GM18508 (cell line): ENCODE measurements at regions not wholly inside any gene's neighbourhood (a gene's known extent, or its start where the extent isn't known, plus 50 kb on each side); places are given as distances from the start of the nearest gene placed in this dataset.

Experiments used
- ATAC-seq: cut with Tn5 transposase; IDR thresholded peaks from one replicate; pipeline ENCODE4 v1.9.1; 2021; ENCODE audit warnings: moderate number of reproducible peaks; ENCODE audit not compliant: insufficient read depth, unreplicated experiment

DNA sequence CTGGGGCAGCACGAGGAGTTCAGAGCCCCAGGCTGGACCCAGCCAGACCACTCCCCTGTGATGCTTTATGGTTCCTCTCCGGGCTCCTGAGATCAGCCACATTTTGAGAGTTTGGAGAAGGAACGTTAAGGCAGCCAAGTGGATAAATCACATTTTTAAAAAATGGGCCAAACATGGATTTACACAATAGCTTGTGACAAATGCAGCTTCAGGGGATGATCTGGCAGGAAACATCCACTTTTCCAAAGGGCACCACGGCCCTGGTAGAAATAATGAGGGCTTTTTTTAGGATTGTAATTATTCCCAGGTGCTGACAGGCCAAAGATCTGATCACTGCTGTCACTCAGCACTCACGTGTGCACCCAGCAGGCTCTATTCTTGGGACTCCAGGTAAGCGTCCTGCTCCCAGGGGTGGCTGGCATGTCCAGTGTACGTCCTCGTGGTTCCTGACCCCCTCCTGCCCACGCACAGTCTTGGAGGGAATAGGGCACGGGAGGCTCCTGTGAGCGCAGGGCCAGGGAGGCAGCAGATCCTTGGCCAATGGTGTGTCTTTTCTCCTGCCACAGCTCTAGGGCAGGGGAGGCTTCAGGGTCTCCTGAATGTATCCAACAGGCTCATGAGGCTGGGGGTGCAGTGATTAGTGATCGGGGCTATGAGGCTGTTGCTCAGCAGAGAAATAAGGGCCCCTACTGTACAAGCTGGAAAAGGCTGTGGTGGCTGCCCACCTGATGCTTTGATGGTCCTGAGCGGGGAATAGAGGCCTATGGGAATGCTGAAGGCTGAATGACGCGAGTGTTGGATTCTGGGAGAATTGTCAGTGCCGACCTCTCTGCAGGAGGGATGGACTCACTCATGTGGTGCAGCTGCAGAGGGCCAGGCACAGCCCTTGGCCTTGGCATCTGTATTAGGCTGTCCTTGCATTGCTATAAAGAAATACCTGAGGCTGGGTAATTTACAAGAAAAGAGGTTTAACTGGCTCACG lies 415.7 kb downstream of the PTPRU start:
- no peak for ATAC-seq

DNA sequence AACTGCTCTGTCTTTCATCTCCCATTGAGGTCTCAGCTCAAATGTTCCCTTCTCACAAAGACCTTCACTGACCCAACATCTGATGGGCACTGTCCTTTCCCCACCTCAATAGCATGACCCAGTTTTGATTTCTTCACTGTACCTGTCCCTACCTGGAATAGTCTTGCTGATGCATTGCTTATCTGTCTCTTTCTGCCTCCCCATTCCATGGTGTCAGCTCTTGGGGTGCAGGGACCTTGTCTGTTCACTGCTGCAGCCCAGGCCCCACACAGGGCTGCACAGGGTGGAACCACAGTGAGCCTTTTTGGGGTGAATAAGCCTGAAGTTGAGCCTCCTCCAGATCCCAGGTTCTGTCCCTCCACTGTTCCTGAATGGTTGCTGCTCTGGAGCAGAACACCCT lies 414.9 kb downstream of the PTPRU start:
- ATAC-seq, result no peak

DNA sequence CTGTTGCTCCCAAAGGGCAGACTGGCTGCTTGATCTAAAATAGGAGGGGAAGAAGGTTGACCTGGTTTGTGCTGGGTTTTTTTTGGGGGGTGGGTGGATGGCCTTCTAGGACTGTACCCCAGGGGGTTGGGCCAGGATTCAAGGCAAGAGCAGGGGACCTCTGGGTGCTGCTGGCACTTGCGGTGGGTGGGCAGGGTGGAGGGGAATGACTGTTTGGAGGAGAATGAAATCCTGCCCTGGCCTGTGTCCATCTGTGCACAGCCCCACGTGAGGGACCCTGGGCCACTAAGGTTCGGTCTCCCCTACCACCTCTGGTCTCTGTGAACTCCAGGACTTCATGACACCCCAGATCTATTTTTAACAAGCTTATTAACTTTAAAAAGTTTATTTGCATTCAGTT lies 414.2 kb downstream of the PTPRU start:
- no peak for ATAC-seq

DNA sequence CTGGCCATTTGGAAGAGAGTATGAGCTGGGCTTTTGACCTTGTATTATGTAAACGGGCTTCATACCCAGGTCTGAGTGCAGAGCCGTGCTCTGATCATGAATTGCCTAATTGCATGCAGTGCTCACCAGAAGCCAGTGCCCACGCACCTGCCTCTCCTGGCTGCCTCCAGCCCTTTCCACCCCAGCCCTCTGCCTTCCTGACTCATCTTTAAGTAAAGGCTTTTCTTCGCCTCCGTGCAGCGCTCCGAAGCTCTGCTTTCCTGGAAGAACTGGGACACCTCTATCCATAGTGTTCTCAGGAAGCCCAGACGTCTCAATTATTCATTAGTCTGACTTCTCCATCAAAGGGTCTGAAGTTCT lies 413.7 kb downstream of the PTPRU start:
- no peak for ATAC-seq

DNA sequence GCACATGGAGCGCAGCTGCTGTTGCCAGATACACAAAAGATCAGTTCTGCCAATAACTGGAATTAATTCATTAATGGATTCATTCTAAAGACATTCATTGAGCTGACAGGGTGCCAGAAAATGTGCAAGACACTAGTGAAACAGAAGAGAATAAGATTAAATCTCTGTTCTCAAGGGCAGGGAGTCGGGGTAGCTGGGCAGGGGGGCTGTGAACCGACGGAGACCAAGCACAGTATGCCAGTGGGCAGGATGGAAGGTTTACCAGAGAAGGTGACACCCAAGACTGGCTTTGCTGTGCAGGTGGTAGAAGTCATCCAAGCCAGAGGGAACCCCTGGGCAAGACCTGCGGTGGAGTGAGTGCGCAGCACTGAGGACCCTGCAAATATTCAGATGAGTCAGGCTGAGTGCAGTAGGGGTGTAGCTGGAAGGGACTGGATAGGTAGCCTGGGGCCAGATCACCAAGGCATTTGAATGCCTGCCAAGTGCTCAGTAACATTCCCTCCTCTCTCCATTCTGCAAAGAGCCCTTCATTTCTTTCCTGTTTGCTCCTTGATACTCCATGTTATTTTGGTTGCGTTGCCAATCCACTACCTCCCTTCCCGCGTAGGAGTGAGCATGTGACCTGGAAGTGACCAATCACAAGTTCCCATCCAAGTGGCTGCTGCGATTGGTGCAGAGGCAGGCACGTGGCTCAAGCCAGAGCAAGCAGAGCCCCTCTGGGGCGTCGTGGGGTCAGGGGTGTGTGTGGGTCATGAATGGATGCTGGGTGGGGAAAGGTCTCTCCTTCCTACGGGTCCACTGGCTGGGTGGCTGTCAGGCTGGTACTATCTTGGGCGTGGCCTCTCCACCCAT lies 413.1 kb downstream of the PTPRU start:
- no peak for ATAC-seq

DNA sequence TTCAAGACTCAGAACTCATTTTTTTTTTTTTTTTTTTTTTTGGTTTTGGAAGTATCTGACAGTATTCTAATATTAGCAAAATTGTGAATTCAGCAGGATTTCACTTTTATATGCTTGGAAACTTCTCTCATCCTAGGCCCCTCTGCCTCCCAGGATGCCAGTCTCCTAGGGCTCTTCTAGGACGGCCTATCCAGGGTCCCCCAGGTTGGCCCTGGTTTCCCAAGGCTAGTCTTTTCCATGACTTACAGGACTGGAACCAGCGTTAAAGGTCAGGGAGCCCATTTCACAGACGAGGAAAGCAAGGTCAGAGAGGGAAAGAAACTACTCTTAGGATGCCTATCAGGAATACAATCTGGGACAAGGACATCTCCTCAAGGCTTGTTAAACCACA lies 412.5 kb downstream of the PTPRU start:
- ATAC-seq, result no peak

DNA sequence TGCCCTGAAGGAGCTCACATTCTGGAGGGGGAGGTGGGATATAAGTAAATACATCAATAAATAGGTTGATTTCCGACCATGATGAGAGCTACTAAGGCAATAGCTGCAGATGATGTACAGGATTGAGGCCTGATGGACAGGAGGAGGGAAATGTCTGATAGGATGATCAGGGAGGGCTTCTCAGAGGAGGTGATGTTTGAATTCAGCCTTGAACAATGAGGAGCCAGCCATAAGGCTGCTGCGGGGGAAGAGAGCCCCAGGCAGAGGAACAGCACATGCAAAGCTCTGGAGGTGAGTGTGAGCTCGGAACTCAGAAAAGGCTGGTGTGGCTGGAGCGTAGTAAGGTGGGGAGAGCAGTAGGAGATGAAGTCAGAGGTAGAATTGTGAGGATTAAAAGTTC lies 411.7 kb downstream of the PTPRU start:
- no peak for ATAC-seq

DNA sequence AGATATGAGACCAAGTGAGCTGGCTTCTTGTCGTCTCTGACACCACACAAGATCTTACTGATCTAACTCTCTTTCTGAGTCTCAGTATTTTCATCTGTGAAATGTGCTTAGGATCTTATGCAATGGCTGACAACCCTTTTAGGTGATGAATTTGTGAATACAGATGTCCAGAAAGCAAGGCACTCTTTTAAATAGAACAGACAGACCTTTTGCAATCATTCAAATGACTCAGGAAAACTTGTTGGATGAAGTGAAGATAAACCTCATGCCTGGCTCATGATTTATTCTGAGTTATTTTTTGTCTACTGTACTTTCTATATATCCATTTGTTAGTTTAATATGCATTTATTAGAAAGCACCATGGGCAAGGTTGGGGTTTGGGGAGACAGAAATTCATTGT lies 411.3 kb downstream of the PTPRU start:
- no peak for ATAC-seq

DNA sequence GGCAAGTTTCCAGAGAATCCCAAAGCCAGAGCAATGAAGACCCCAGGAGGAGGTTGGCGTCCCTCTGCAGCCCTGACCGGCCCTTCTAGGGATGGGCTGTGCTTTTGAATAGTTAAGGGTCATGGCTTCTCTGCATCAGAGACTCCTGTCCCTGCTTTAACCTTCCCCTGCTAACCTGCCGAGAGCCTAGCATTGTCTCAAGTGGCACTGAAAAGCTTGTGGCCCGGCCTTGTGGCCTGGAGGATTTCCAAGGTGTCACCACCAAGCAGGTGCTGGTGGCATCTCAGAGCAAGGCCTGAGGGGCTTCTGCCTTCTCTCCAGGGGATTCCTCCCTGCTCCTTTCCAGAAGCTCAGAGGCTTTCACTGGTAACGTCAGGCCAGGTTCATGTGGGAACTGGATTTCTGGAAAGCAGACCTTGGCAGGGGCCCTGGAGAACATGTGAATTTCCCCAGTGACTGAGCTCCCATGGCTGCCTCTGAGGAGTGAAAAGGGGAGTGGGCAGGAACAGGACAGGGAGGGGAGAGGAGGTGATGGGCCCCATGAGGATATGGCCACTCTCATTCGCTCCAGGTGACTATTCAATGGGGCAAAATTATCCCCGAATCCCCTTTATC lies 409.9 kb downstream of the PTPRU start:
- ATAC-seq, result no peak

DNA sequence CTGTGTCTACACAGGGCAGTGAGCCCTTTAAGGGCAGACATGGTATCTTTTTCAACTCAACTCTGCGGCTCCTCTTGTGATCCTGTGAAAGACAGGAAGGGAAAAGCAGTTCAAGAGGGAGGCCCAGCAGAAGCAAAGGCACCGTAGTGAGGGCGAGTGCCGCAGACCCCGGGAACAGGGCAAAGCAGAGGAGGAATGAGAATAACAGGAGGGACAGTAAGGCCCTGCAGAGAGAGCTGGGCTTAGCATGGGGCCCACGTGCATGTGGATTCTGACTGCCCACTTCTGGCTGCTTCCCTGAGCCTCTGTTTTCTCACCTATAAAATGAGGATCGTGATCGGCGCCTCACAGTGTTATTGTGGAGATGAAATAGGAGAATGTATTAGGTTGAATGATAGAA lies 409.3 kb downstream of the PTPRU start:
- no peak for ATAC-seq

DNA sequence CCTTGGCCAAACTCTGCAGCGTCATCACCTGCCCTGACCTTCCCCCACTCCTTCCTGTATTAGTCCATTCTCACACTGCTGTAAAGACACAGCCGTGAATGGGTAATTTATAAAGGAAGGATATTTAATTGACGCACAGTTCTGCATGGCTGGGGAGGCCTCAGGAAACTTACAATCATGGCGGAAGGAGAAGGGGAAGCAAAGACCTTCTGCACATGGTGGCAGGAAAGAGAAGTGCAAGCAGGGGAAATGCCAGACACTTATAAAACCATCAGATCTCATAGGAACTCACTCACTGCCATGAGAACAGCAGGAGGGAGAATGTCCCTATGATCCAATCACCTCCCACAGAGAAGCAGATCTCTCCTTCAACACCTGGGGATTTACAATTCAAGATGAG lies 408.5 kb downstream of the PTPRU start:
- no peak for ATAC-seq

DNA sequence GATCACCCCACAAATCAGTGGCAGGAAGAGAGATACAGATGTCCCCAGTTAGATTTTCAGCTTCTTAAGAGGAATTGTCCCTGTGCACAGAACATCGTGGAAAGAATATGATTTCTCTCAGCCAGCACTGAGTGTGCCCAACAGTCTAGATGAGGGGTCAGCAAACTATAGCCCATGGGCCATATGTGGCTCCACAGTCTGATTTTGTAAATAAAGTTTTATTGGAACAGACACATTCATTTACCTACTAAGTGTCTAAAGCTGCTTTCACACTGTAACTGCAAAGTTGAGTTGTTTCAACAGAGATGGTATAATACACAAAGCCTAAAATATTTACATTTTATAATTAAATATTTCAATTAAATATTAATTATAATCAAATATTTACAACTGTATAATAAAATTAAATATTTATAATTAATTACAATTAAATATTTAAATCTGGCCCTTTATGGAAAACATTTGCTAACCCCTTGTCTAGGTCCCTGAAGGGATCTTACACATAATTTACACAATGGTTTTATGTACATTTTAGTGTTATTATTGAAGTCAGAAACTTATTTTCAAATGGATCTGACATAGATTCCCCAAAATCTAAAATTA lies 407.6 kb downstream of the PTPRU start:
- no peak for ATAC-seq

DNA sequence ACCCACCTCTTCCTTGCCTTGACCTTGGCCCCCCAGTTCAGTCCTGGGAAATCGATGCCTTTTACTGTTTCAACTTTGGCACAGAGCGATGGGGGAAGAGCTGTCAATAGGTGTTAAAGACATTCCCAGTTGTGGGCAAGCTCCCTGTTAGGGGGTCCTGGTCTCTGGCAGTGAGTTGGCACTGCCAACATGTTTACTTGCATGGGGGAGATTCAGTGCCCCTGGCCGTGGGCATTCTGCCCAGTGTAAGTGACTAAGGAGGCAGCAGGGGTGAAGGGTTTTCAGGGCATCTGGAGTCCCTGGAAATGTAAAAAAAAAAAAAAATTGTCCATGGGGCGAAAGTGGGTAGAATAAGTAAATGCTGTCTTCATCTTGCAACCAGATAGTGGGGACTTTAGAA lies 407.0 kb downstream of the PTPRU start:
- ATAC-seq, result no peak

DNA sequence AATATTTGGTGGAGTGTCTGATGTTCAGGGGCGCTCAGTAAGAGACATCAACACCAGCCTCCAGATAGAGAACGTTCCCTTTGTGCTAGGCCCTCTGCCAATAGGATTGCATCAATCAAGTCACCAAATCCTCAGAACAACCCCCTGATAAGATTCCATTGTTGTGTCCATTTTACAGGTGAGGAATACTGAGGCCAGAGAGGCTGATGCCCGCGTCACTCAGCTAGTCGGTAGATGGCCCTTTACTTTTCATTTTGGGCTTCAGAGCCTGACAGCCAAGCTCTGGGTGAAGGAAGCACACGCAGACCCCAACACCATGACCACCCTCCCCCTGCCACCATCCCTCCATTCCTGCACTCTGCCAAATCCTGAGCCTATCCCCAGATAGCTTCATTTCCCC lies 406.2 kb downstream of the PTPRU start:
- no peak for ATAC-seq

DNA sequence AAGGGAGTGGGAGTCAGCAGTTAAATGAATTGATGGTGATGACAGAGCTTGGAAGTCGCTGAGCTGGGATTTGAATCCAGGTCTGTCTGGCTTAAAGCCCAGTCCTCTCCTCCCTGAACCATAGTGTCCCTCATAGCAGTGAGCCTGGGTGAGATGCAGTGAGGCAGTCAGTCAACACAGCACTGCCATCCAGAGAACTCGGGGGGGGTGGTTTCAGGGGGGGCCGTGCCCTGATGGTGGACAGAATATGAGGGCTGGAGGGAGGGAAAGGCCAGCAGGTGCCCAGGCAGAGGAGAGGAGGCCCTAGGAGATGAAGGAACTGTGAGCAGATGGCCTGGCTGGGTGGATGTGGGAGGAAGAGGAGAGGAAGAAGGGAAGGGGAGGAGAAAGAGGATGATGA lies 405.6 kb downstream of the PTPRU start:
- ATAC-seq, result no peak

DNA sequence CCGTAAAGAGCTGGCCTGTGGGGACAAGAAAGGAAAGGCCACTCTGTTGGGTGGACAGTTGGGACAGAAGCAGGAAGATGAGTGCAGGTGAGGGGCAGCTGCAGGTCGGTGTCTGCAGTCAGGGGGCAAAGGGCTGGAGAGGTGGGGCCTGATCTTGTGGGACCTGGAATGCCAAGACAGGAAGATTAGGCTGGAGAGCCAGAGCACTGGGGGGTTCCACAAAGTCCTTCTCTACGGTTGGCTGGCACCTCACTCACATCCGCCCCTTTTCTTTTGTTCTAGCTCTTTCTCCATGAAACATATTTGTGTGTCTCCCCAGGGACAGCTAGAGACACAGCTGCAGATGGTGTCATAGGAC lies 404.1 kb downstream of the PTPRU start:
- no peak for ATAC-seq

DNA sequence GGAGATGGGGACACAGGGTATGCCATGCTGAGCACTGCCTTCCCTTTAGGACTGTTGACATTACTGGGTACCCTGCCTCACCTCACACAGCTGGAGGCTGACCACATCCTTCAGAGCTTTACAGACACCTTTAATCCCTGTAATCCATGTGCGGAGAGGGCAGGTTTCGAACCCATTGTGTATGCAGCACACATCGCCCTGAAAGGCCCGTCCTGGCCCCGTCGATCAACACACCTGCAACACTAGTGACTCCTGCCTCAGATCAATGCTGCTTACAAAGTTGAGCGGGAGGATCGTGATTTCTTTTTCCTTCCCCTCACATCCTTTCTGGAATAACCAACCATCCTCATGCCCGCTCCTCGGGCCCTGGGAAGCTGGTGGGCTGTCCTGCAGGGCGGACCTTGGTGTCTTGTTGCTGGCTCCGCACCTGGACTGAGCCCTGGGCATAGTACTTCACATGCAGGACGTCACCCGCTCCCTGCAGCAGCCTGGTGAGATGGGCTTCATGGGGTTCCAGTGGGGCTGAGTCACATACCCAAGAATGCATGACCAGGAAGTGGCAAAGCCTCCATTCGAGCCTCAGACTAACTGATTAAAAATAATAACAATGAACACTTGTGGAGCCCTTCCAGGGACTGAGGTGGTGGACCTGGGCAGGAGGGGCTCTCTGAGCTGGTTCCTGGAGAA lies 403.6 kb downstream of the PTPRU start:
- ATAC-seq, result no peak

DNA sequence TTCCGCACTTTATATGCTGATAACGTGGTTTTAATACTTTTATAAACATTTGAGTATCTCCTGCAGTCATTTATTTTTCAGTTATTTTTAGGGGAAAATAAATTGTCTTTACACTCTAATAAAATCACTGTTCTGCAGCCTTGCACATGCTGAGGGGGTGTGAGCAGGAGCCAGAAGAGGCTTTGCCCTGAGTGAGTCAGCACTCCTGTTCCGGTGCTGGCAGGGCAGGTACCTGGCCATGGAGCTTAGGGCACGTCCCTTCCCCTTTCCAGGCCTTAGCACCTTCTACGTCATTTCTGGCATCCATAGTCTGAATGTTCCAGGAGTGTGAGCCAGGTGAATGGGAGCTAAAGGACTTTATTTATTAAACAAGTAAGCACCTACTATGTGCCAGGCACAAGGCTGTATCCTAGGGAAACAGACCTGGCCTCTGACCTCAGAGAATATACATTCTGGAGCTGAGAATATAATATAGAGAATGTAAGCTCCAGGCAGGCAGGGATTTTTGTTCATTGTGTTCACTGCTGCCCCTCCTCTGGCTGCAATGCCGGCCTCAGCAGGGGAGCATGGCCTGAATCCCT lies 402.9 kb downstream of the PTPRU start:
- no peak for ATAC-seq

DNA sequence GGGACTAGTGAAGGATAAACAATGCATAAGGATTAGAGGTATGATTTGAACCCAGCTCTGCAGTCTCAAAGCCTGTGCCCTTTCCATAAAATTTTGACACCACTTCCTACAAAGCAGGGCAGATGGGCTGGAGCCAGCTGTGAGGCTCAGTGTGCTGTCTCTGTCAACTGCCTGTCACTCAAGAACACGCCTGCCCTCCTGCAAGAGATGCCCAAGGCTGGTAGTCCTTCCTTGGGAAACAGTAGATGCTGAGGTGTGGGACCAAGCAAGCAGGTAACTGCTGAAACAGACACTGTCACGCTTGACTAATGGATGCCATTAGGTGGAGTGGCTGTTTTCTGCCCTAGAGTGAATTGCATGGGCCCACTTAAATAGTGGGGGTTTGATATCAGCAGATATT lies 402.0 kb downstream of the PTPRU start:
- no peak for ATAC-seq

DNA sequence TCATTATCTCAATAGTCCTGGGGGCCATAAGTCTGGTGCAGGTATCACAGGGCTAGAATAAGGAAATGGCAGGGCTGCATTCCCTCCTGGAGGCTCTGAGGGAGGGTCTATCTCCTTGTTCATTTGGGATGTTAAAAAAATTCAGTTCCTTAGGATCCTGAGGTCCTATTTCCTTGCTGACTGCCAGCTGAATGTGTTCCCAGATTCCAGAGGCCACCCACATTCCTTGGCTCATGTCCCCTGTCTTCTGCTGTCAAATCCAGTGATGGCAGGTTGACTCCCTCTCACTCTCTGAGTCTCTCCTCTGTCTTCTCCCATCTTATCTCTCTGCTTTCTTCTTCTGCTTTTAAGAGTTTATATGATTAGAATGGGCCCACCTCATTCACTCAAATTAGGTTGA lies 400.6 kb downstream of the PTPRU start:
- ATAC-seq, result no peak
